HepG2 (cell line): ENCODE measurements at regions not wholly inside any gene's neighbourhood (a gene's known extent, or its start where the extent isn't known, plus 50 kb on each side); places are given as distances from the start of the nearest gene placed in this dataset.

Experiments used
- ZFP1 ChIP-seq: IDR thresholded peaks from 2 replicates; pipeline ENCODE4 v1.6.1; 2016
- TF ChIP-seq, protein P1 (sequence below): sonication (generic); formaldehyde crosslinking; IDR thresholded peaks from 2 replicates; pipeline ENCODE4 v1.5.0; 2020; ENCODE audit warnings: mild to moderate bottlenecking, missing genetic modification reagents, moderate library complexity

DNA sequence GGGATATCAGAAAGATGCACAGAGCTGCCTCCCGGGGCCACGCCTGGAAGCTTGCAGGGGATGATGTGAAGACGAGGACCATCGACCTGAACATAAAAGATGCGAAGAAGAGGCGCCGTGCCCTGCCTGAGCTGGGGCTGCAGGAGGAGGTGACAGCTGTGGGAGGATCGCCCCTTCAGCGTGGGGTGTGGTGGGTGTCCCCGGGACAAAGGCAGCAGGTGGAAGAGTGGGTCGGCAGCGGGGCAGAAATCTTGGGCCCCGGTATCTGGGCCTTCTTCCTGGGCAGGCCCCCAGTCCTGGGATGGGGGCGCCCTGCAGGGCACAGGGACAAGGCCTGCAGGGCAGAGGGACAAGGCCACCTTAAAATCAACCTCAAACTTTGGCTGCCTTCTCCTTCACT is 134.9 kb downstream of the OR13A1 start:
- TF ChIP-seq, protein P1, sequence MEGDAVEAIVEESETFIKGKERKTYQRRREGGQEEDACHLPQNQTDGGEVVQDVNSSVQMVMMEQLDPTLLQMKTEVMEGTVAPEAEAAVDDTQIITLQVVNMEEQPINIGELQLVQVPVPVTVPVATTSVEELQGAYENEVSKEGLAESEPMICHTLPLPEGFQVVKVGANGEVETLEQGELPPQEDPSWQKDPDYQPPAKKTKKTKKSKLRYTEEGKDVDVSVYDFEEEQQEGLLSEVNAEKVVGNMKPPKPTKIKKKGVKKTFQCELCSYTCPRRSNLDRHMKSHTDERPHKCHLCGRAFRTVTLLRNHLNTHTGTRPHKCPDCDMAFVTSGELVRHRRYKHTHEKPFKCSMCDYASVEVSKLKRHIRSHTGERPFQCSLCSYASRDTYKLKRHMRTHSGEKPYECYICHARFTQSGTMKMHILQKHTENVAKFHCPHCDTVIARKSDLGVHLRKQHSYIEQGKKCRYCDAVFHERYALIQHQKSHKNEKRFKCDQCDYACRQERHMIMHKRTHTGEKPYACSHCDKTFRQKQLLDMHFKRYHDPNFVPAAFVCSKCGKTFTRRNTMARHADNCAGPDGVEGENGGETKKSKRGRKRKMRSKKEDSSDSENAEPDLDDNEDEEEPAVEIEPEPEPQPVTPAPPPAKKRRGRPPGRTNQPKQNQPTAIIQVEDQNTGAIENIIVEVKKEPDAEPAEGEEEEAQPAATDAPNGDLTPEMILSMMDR (CRISPR knock-in tag), result no peak
- no peak for TF ChIP-seq ZFP1 (CRISPR knock-in tag)
